ENCODE measurements at regions not wholly inside any gene's neighbourhood (a gene's known extent, or its start where the extent isn't known, plus 50 kb on each side); places are given as distances from the start of the nearest gene placed in this dataset.

GRCh38 chr2:8484502-8485283, 197.2 kb upstream of the ID2 start:
- TF ChIP-seq ZFP36 (IDR thresholded peaks at IDR 0.05; ENCODE audit: borderline replicate concordance, partially characterized antibody) (no peak), RAD21 (conservative IDR thresholded peaks at IDR 0.05 in 1 of 2, IDR thresholded peaks at IDR 0.05 in 1 of 2) (no peak), KDM1A (IDR thresholded peaks at IDR 0.05; ENCODE audit: low read depth) (no peak), CTCF (IDR thresholded peaks at IDR 0.05) (no peak), SMC3 (IDR thresholded peaks at IDR 0.05) (no peak), PHF8 (IDR thresholded peaks at IDR 0.05; ENCODE audit: borderline replicate concordance, low read depth) (no peak), SREBF2 (IDR thresholded peaks at IDR 0.05) (no peak), MAX (IDR thresholded peaks at IDR 0.05) (no peak), CEBPB (IDR thresholded peaks at IDR 0.05) (no peak)
